Astrocyte (in vitro differentiated cells and primary cell): ENCODE measurements at regions not wholly inside any gene's neighbourhood (a gene's known extent, or its start where the extent isn't known, plus 50 kb on each side); places are given as distances from the start of the nearest gene placed in this dataset.

Experiments
- CTCF ChIP-seq: IDR thresholded peaks from 2 replicates; pipeline ENCODE4 v1.5.1; 2011; ENCODE audit warnings: low read depth, mild to moderate bottlenecking, inconsistent platforms, low read length, moderate library complexity; ENCODE audit not compliant: insufficient read depth
- EZH2 ChIP-seq: IDR thresholded peaks from 2 replicates; pipeline ENCODE4 v1.6.1; 2012; ENCODE audit warnings: mild to moderate bottlenecking, low read length, inconsistent platforms; ENCODE audit not compliant: insufficient read depth

DNA sequence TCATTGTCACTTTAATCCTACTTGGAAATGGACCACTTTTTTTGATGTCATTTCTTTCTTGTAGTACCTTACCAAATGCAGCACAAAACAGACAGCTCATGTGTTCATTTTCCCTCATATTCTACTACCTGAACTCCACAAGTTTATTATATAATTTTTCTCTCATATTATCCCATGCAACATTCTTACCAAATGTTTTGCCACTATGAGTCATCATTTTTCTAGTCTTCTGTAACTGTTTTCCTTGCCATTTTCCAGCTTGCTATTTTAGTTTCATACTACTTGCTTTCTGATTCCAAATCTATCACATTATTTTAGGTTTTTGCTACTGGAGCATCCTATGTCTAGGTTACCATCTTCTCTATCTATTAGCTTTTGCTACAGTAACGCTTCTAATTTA lies 332.7 kb downstream of the ZFHX3 start:
- TF ChIP-seq CTCF (no peak), EZH2 (no peak)
